Endothelial cell of hepatic sinusoid (primary cell): ENCODE measurements at regions not wholly inside any gene's neighbourhood (a gene's known extent, or its start where the extent isn't known, plus 50 kb on each side); places are given as distances from the start of the nearest gene placed in this dataset.
"Not testable (repeated sequence)": the region's sequence is repeated elsewhere in the genome, so short reads cannot be mapped to it uniquely, and the experiment has no call there.

Source experiments
- in situ Hi-C: cut with HindIII; loops from 2 replicates; pipeline ENCODE4 v1.10.0; 2017; ENCODE audit warnings: low sequenced_read_pairs

GRCh38 chr13:33543089-33543459, 257.5 kb upstream of the STARD13 start:
- in situ Hi-C loops = loop anchor here (5.0 kb wide), 1 partner anchor 179 kb away; no protein-coding TSS in a partner anchor

DNA sequence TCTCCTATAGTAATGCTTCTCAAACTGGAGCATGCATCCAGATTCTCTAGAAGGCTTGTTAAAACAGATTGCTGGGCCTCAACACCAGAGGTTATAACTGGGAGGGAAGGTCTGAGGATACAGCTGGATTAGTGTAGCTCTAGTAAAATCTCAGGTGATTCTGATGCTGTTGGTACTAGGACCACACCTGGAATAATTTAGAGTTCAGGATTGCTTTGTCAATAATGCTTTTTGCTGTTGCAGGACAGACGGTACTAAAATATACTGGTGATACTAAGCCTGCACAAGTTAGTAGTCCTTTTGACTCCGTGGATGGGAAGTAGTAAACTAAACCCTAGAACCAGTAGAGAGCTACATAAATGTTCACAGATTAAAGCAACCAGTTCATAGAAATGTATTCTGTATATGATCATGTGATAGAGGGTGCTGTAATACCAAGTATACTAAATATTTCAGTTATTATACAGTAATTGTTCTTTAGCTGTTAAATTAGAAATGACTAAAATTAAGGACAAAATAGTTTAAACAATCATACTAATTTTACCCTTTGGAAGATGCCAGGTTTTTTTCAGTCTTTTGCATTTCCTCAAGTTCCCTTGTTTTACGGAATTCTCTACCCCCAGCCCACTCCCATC, 258.2 kb upstream of the STARD13 start:
- in situ Hi-C loops = loop anchor here (5.0 kb wide), 1 partner anchor 179 kb away; no protein-coding TSS in a partner anchor

GRCh38 chr13:33544308-33544707, 258.8 kb upstream of the STARD13 start:
- in situ Hi-C loops = loop anchor here (5.0 kb wide), 1 partner anchor 178 kb away; no protein-coding TSS in a partner anchor

DNA sequence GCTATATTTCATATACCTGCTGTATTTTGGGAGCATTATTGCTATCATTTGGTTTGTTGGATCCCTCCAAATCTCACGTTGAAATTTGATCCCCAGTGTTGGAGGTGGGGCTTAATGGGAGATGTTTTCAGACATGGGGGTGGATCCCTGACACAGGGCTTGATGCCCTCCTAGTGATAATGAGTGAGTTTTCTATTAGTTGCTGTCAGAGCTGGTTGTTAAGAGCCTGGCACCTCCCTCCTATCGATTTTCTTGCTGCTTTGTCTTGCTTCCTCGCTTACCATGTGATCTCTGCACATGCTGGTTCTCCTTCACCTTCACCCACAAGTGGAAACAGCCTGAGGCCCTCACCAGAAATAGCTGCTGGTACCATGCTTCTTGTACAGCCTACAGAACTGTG, 259.9 kb upstream of the STARD13 start:
- in situ Hi-C loops = no loop called here

DNA sequence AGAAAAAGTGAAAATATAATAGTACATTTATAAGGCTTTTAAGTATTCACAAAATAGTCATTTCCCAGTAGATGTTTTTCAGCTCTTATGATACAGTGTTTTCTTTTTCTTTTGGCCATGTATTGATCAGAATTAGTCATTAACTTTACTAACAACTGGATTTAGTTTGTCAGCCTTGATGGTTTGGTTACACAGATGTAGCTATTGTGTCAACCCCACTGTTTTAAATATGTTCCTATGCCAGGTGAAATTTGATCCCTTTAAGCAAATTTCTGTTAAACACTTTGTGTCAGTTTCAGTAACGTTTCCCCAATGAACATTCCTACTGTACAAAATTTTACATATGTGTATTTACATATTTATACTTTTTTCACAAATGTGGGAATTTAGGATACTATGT, 261.5 kb upstream of the STARD13 start:
- in situ Hi-C loops = no loop called here

GRCh38 chr13:33548069-33548468, 262.5 kb upstream of the STARD13 start:
- in situ Hi-C loops = no loop called here

GRCh38 chr13:33550276-33550675, 264.7 kb upstream of the STARD13 start:
- in situ Hi-C loops = no loop called here

DNA sequence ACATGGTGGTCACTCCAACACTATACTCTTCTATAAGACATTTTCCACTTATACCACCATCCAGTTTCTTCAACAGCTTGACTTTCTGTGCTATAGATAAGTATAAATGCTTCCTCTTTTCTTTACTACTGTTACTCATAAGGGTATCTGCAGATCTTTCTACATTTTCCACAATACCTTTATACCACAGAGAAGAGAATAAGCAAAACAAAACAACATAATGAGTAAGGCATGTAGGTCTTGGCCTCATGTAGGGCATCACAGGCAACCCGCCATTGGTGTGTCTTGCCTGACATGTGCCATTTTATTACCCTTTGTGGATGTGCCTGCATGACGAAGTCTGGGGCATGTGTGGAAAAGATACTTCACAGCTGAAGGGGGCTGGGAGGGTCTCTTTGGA, 265.3 kb upstream of the STARD13 start:
- in situ Hi-C loops = no loop called here

DNA sequence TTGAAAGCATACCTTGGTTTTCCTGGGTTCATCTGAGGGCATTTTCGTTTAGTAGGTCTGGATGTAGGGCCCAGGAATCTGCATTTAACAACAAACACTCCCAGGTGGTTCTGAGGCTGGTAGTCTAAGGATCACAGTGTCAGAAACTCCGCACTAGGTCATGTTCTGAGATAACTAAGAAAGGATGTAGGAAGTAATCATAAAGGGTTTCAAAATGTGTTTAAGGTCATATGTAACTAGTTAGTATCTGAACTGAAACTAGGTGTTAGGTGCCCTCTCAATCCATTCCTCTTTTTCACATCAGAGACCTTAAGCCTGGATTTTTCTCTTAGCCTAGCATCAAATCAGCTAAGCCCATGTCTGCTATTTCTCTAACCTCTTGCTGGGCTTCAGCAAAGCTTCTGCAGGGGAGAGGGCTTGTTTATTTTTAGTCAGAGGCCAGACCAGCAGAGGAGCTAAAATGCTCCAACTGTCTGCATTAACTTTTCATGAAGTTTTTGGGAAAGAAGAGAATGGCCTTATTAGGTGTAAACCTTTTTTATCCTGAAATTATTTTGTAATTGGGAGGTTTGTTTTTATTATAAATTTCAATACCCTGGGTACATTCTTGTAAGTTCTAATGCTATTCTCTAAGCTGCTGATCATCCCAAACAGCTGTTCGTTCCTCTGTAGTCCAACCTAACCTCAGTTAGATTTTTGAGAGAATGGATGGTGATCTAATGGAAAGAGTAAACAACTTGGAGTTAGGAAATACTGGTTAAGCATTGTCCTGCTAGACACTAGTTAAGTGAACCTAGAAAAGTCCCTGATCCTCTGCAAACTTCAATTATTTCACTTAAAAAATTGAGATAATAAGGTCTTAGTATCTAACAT, 262.8 kb upstream of the RFC3 start:
- in situ Hi-C loops = loop anchor here (5.0 kb wide), 1 partner anchor 57 kb away; no protein-coding TSS in a partner anchor

DNA sequence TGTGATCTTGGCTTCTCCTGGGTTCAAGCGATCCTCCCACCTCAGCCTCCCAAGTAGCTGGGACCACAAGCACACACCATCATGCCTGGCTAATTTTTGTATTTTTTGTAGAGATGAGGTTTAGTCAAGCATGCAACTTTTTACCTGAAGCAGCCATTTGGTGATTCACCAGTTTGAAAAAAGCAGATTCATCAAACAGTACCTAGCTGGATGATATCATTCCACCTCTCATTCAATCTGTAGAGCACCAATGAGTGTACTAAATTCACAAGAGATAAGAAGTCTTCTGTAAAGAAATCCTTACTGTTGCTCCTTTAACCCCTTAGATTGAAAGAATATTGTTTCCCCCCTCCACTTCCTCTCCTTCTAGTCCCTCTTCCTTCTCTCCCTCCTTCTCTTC, 261.1 kb upstream of the RFC3 start:
- in situ Hi-C loops = loop anchor here (5.0 kb wide), 1 partner anchor 55 kb away; no protein-coding TSS in a partner anchor

GRCh38 chr13:33560726-33561125, 257.2 kb upstream of the RFC3 start:
- in situ Hi-C loops = no loop called here

DNA sequence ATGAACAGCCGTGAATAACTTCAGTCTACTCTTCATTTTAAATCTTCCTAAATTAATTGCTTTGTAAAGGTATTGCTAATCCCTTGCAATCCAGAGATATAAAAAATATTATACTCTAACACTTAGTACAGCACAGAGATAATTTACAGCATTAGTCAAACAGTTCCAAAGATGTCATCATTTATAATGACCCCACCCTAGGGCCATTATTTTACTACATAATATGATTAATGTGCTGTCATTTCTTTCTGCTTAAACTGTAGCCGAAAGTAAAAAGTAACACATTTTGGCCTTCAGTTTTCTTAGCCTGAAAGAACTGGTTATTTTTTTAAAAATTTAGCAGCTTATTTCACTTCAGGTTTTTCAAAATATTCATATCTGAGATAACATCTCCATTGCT, 256.3 kb upstream of the RFC3 start:
- in situ Hi-C loops = no loop called here

DNA sequence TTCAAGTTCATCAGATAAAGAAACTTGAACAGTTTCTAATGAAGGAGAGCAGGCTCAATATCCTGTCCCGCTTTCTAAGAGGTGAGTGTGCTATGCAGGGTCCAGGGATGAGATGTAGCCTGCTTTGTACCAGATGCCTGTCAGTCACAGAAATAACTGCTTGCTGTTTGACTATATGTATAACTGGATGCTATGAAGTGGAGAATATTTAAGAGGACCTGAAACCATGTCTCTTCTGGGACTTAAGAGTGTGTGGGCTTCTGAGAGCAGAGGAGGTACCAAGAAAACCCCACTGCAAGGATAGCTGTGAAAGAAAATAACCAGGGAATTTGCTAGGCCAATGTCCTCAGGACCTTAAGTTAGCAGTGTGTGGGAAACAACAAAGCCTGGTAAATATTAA, 246.3 kb upstream of the RFC3 start:
- in situ Hi-C loops = no loop called here

DNA sequence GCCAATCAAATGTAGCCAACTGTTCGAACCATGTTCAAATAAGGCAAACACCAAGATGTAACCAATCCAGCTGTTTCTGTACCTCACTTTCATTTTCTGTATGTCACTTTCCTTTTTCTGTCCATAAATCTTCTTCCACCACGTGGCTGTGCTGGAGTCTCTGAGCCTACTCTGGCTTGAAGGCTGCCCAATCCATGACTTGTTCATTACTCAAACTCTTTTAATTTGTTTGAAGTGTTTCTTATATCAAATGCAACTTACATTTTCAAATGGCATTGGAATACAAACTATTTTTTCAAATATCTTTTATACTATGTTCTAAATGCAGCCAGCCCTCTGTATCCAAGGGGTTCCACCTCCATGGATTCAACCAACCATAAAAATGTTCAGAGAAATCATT, 245.6 kb upstream of the RFC3 start:
- in situ Hi-C loops = not testable (repeated sequence)

DNA sequence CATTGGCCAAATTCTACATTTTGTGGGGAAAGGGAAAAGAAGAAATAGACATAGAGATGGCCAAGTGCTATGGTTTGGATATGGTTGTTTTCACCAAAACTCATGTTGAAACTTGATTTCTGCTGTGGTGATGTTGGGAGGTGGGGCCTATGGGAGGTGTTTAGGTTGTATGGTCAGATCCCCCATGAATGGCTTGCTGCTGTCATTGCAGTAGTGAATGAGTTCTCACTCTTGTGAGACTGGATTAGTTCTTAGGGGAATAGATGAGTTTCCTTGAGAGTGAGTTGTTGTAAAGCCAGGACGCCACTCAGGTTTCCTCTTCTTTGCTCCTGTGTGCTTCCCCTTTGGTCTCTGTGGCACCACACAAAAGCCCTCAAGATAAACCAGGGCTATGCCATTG, 242.6 kb upstream of the RFC3 start:
- in situ Hi-C loops = no loop called here

GRCh38 chr13:33577007-33577406, 240.9 kb upstream of the RFC3 start:
- in situ Hi-C loops = no loop called here

GRCh38 chr13:33578786-33579185, 239.2 kb upstream of the RFC3 start:
- in situ Hi-C loops = no loop called here

- in situ Hi-C loops = no loop called here
Observed at GRCh38 chr13:33582121-33582520, 235.8 kb upstream of the RFC3 start.

DNA sequence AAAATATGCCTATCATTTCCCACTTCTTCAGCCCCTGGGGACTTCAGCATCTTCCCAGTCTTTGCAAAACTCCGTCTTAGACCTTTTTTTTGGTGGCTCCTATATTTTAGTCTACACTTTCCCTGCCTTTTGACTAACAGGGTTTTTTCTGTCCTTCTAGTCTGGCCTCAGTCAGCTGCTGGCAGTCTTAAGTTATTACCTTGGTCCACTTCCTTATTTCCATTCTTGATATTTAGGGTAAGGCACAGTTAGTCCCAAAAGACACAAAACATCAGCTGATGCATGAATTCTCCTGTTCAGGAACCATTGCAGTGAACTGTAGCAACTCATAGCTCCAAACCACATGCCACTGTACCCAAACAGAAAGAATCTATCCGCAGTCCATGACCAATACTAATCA, 234.6 kb upstream of the RFC3 start:
- in situ Hi-C loops = no loop called here

GRCh38 chr13:33590936-33591335, 227.0 kb upstream of the RFC3 start:
- in situ Hi-C loops = no loop called here

- in situ Hi-C loops = no loop called here
Observed at GRCh38 chr13:33606692-33607091, 211.3 kb upstream of the RFC3 start.
